ENCODE measurements at regions not wholly inside any gene's neighbourhood (a gene's known extent, or its start where the extent isn't known, plus 50 kb on each side); places are given as distances from the start of the nearest gene placed in this dataset.

GRCh38 chr4:45596379-45597101 lies 527.3 kb downstream of the GABRG1 start:
- no peak for TF ChIP-seq CTCF (IDR thresholded peaks at IDR 0.05; ENCODE audit: low read depth, low read length)
- no peak for DNase-seq
- Histone ChIP-seq H3K4me3 (ENCODE audit: low read depth, low read length) (no peak overlapping the region), H3K36me3 (no peaks in the 10 kb centered on the region), H3K4me1 (no peaks in the 10 kb centered on the region), H3K9me3 (no peaks in the 10 kb centered on the region), H3K27me3 (no peaks in the 10 kb centered on the region)

- H3K4me1 ChIP-seq, result no peaks in the 10 kb centered on the region
- no peaks in the 10 kb centered on the region for H3K9me3 ChIP-seq
- no peak for DNase-seq
- H3K4me3 ChIP-seq (ENCODE audit: low read depth, low read length), result no peak overlapping the region
- no peak for TF ChIP-seq CTCF (IDR thresholded peaks at IDR 0.05; ENCODE audit: low read depth, low read length)
- no peaks in the 10 kb centered on the region for H3K36me3 ChIP-seq
- H3K27me3 ChIP-seq, result no peaks in the 10 kb centered on the region
Measured at GRCh38 chr4:45580334-45580733, 543.5 kb downstream of the GABRG1 start.

- DNase-seq, result no peak
- no peak overlapping the region for H3K4me3 ChIP-seq (ENCODE audit: low read depth, low read length)
- H3K4me1 ChIP-seq, result no peaks in the 10 kb centered on the region
- no peaks in the 10 kb centered on the region for H3K36me3 ChIP-seq
- H3K9me3 ChIP-seq, result no peaks in the 10 kb centered on the region
- no peak for TF ChIP-seq CTCF (IDR thresholded peaks at IDR 0.05; ENCODE audit: low read depth, low read length)
- H3K27me3 ChIP-seq, result no peaks in the 10 kb centered on the region
Measured at GRCh38 chr4:45578874-45579273, 545.0 kb downstream of the GABRG1 start.

- Histone ChIP-seq H3K27me3 (no peaks in the 10 kb centered on the region), H3K9me3 (no peaks in the 10 kb centered on the region), H3K36me3 (no peaks in the 10 kb centered on the region), H3K4me3 (ENCODE audit: low read depth, low read length) (no peak overlapping the region), H3K4me1 (no peaks in the 10 kb centered on the region)
- TF ChIP-seq CTCF (IDR thresholded peaks at IDR 0.05; ENCODE audit: low read depth, low read length), result no peak
- no peak for DNase-seq
Measured at GRCh38 chr4:45576275-45576674, 547.6 kb downstream of the GABRG1 start.

- TF ChIP-seq CTCF (IDR thresholded peaks at IDR 0.05; ENCODE audit: low read depth, low read length), result no peak
- Histone ChIP-seq H3K9me3 (no peaks in the 10 kb centered on the region), H3K4me1 (no peaks in the 10 kb centered on the region), H3K4me3 (ENCODE audit: low read depth, low read length) (no peak overlapping the region), H3K36me3 (no peaks in the 10 kb centered on the region), H3K27me3 (no peaks in the 10 kb centered on the region)
- DNase-seq, result no peak
Measured at GRCh38 chr4:45569619-45570018, 554.2 kb downstream of the GABRG1 start.

- Histone ChIP-seq H3K4me1 (no peaks in the 10 kb centered on the region), H3K9me3 (no peaks in the 10 kb centered on the region), H3K4me3 (ENCODE audit: low read depth, low read length) (no peak overlapping the region), H3K36me3 (no peaks in the 10 kb centered on the region), H3K27me3 (no peaks in the 10 kb centered on the region)
- TF ChIP-seq CTCF (IDR thresholded peaks at IDR 0.05; ENCODE audit: low read depth, low read length), result no peak
- DNase-seq, result no peak
Measured at GRCh38 chr4:45568694-45569093, 555.2 kb downstream of the GABRG1 start.
